Endodermal cell (in vitro differentiated cells): ENCODE measurements at regions not wholly inside any gene's neighbourhood (a gene's known extent, or its start where the extent isn't known, plus 50 kb on each side); places are given as distances from the start of the nearest gene placed in this dataset.

ENCODE experiments used
- DNase-seq: peaks from one replicate; pipeline ENCODE4 v3.0.0-alpha.2; 2017
- H3K27ac ChIP-seq: 2 replicates; pipeline ENCODE4 v1.5.1; 2013; ENCODE audit warnings: mild to moderate bottlenecking, low read depth, low read length, moderate library complexity
- H3K27me3 ChIP-seq: 2 replicates; pipeline ENCODE4 v1.6.1; 2013; ENCODE audit warnings: mild to moderate bottlenecking, low read length, moderate library complexity; ENCODE audit not compliant: insufficient read depth, control insufficient read depth, poor library complexity, severe bottlenecking
- H3K36me3 ChIP-seq: 2 replicates; pipeline ENCODE4 v1.7.0; 2013; ENCODE audit warnings: mild to moderate bottlenecking, low read length, moderate library complexity; ENCODE audit not compliant: control insufficient read depth, insufficient read depth
- H3K4me1 ChIP-seq: one replicate; pipeline ENCODE4 v1.7.0; 2013; ENCODE audit warnings: low read length; ENCODE audit not compliant: control insufficient read depth, insufficient read depth
- H3K4me3 ChIP-seq: 2 replicates; pipeline ENCODE4 v1.5.1; 2013; ENCODE audit warnings: mild to moderate bottlenecking, low read length, moderate library complexity
- H3K9ac ChIP-seq: 2 replicates; pipeline ENCODE4 v1.6.1; 2013; ENCODE audit warnings: mild to moderate bottlenecking, low read length, moderate library complexity; ENCODE audit not compliant: poor library complexity, severe bottlenecking; ENCODE audit errors: extremely low read depth
- H3K9me3 ChIP-seq: 2 replicates; pipeline ENCODE4 v1.6.1; 2013; ENCODE audit warnings: mild to moderate bottlenecking, low read length, moderate library complexity; ENCODE audit not compliant: control insufficient read depth
- H3K27ac Mint-ChIP-seq: 2 replicates; pipeline ENCODE4 v1.8.0; 2020; ENCODE audit warnings: mixed read lengths
- H3K27me3 Mint-ChIP-seq: 2 replicates; pipeline ENCODE4 v1.8.0; 2021; ENCODE audit warnings: mild to moderate bottlenecking, mixed read lengths; ENCODE audit not compliant: insufficient read depth
- H3K36me3 Mint-ChIP-seq: 2 replicates; pipeline ENCODE4 v1.8.0; 2020; ENCODE audit warnings: low read depth, mixed read lengths
- H3K4me1 Mint-ChIP-seq: 2 replicates; pipeline ENCODE4 v1.8.0; 2020; ENCODE audit warnings: mixed read lengths
- H3K4me3 Mint-ChIP-seq: 2 replicates; pipeline ENCODE4 v1.8.0; 2020; ENCODE audit warnings: mild to moderate bottlenecking, moderate library complexity, mixed read lengths
- H3K9me3 Mint-ChIP-seq: 2 replicates; pipeline ENCODE4 v1.8.0; 2020; ENCODE audit warnings: mild to moderate bottlenecking, mixed read lengths
- CTCF ChIP-seq: fragments of 200-600 bp; sonication (generic); conservative IDR thresholded peaks from 2 replicates; pipeline ENCODE4 v1.5.0; 2021; ENCODE audit warnings: antibody characterized with exemption, mild to moderate bottlenecking
- WGBS, 2 experiments: methylation state at CpG; one replicate each; pipeline versions ENCODE4 v1.1.5 to v1.1.7; 2013; ENCODE audit warnings: missing lambda C conversion rate in 2 of 2, mixed read lengths in 1 of 2; ENCODE audit not compliant: insufficient coverage in 1 of 2, insufficient read length in 1 of 2; 5-methylcytosine and 5-hydroxymethylcytosine counted together

- Histone ChIP-seq H3K4me3 (no peak overlapping the region), H3K4me1 (peaks cover 5% of the 10 kb centered on the region), H3K27ac (no peak overlapping the region), H3K9me3 (no peaks in the 10 kb centered on the region), H3K27me3 (no peaks in the 10 kb centered on the region), H3K9ac (no peak overlapping the region), H3K36me3 (no peaks in the 10 kb centered on the region)
- Mint-ChIP-seq H3K4me3 (no peak overlapping the region), H3K36me3 (no peaks in the 10 kb centered on the region), H3K4me1 (peaks cover 19% of the 10 kb centered on the region), H3K27ac (no peak overlapping the region), H3K9me3 (no peaks in the 10 kb centered on the region), H3K27me3 (peaks cover 3% of the 10 kb centered on the region)
- no peak for TF ChIP-seq CTCF
- WGBS, 2 experiments = 73 to 93% methylated on average over 2 to 3 of the region's 3 CpGs
- no peak for DNase-seq
Measured at GRCh38 chr2:234166531-234166930, 116.0 kb downstream of the SPP2 start.

- no peaks in the 10 kb centered on the region for H3K9me3 ChIP-seq
- H3K4me3 ChIP-seq = no peak overlapping the region
- Mint-ChIP-seq H3K9me3 (no peaks in the 10 kb centered on the region), H3K4me3 (no peak overlapping the region), H3K27ac (no peak overlapping the region), H3K36me3 (no peaks in the 10 kb centered on the region), H3K4me1 (peaks cover 19% of the 10 kb centered on the region), H3K27me3 (peaks cover 3% of the 10 kb centered on the region)
- no peak for DNase-seq
- H3K27ac ChIP-seq = peak overlapping the region; percentile 61
- H3K36me3 ChIP-seq = no peaks in the 10 kb centered on the region
- TF ChIP-seq CTCF = no peak
- H3K27me3 ChIP-seq = no peaks in the 10 kb centered on the region
- 39 to 90% methylated on average over 3 to 5 of the region's 5 CpGs for WGBS, 2 experiments
- H3K9ac ChIP-seq = no peak overlapping the region
- peaks cover 5% of the 10 kb centered on the region for H3K4me1 ChIP-seq
Measured at GRCh38 chr2:234165421-234165820, 114.9 kb downstream of the SPP2 start.

- Mint-ChIP-seq H3K4me1 (peaks cover 18% of the 10 kb centered on the region), H3K27ac (no peak overlapping the region), H3K4me3 (no peak overlapping the region), H3K36me3 (no peaks in the 10 kb centered on the region), H3K9me3 (no peaks in the 10 kb centered on the region), H3K27me3 (peaks cover 3% of the 10 kb centered on the region)
- H3K9me3 ChIP-seq = no peaks in the 10 kb centered on the region
- no peak for DNase-seq
- no peak overlapping the region for H3K27ac ChIP-seq
- H3K4me1 ChIP-seq = peaks cover 5% of the 10 kb centered on the region
- no peak overlapping the region for H3K9ac ChIP-seq
- H3K36me3 ChIP-seq = no peaks in the 10 kb centered on the region
- TF ChIP-seq CTCF = no peak
- no peak overlapping the region for H3K4me3 ChIP-seq
- WGBS, 2 experiments = 93 to 99% methylated on average over 14 to 18 of the region's 19 CpGs
- no peaks in the 10 kb centered on the region for H3K27me3 ChIP-seq
Measured at GRCh38 chr2:234164493-234165413, 114.3 kb downstream of the SPP2 start.
